Hematopoietic multipotent progenitor cell treated with erythropoietin and hydrocortisone succinate and interleukin-3 and kit ligand, for 4 days (in vitro differentiated cells): ENCODE measurements at regions not wholly inside any gene's neighbourhood (a gene's known extent, or its start where the extent isn't known, plus 50 kb on each side); places are given as distances from the start of the nearest gene placed in this dataset.

ENCODE experiments used
- DNase-seq: peaks from one replicate; pipeline ENCODE4 v3.0.0-alpha.2; 2015

GRCh38 chr4:80145739-80146138 is 51.6 kb upstream of the PRDM8 start:
- DNase-seq, result no peak

GRCh38 chr4:80144676-80145470 is 52.4 kb upstream of the PRDM8 start:
- DNase-seq, result no peak

DNA sequence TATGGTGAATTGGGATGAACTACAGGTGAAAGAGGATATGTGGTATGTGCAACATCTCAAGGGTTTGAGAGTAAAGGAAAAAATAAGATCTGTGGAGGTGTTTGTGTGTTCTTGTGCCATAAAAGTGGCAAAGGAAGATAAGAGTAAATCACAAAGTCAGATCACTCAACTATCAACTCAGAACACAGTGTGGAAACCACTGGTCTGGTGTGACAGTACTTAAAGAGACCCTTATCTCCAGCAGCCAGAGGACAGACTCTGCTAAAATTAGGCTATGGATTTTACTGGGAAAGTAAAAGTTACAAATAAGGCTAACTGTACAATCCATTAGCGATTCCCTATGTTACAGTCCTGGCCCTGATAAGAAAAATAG is 54.0 kb upstream of the PRDM8 start:
- DNase-seq, result peak; percentile 91

GRCh38 chr4:80142394-80143306 is 54.7 kb upstream of the PRDM8 start:
- DNase-seq, result peak; percentile 51

DNA sequence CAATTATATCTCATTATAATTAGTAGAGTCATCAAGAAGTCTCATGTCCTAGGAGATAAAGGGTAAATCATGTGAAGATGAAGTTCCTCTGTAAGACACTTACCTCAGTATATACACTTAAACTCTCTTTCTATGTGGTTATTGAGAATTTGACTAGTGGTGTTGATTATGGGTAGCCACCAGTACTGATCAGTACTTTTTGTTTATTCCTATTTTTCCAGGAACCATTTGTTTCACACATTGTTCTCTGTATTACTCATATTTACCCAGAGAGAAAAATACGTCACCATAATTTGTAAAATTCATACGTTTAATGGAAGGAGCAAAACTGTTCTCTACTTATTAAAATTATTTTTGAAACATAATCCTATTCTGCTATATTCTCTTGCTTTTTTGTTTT is 55.8 kb upstream of the PRDM8 start:
- no peak for DNase-seq

GRCh38 chr4:80140194-80140593 is 57.1 kb upstream of the PRDM8 start:
- DNase-seq, result no peak

DNA sequence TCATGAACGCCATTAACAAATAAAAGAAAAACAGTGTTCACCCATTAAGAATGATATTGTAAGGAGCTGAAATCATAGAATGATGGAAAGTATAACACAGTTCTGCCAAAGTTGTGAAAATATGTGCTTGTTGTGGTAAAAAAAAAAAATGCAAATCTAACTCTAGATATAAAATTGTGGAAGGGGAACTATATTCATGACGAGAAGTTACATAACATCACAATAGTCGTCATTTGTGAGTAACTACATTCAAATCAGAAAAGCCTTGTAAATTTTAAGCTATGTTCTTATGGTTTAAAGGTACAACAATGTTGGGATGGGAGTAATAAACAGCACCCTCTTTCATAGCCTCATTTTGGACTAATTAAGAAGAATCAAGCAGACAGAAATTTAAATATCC is 57.6 kb upstream of the PRDM8 start:
- peak; percentile 47 for DNase-seq

- peak; percentile 75 for DNase-seq
These were observed 58.5 kb upstream of the PRDM8 start for GRCh38 chr4:80138551-80139538.

- no peak for DNase-seq
These were observed 59.7 kb upstream of the PRDM8 start for GRCh38 chr4:80137631-80138030.

DNA sequence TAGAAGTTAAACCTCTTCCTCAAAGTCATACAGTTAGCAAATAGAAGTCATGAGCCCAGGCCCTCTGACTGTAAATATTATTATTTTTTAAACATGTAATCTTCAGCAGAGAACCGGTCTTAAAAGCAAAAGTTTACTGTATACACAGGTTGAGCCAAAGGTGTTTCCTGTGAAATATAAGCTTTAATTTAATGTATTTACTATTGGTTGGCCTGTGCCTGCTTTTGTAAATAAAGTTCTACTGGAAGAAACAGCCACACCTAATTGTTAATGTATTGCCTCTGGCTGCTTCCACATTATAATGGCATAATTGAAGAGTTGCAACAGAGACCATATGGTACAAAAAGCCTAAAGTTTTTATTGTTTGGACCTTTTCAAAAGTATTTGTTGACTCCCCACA is 61.0 kb upstream of the PRDM8 start:
- DNase-seq, result no peak

- no peak for DNase-seq
These were observed 61.6 kb upstream of the PRDM8 start for GRCh38 chr4:80135702-80136058.

DNA sequence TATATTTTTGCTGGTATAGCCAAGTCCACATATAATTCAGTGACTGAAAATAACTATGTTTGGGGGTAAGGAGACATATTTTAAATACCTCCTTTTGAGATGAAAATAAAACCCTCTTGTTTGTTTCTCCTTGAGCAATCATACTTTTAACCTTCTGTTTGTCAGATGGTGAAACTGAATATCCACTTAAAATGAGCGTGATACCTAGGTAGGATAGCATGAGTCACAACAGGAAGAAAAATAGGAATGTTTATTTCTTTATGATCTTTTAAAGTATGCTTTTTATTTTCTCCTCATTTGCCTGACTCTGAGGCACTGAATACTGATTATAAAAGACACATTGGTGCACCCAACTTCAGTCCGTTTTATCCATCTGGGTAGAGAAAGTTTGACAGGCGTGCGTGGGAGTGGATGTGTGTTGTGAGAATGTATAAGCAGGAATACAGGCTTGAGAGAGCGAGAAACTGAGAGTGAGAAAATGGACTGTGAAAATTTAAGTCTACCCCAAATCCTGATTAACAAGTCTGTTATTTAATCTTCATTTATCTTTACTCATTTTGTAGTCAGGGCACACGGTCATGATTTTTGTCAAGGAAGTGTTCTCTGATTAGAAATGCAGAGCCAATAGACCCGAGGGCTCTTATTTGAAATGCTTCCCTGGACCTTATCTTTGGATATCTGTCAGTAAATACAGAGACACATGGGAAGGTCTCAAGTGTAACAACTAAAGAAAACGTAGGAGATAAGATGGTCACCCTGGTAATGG is 62.1 kb upstream of the ANTXR2 start:
- DNase-seq, result no peak

DNA sequence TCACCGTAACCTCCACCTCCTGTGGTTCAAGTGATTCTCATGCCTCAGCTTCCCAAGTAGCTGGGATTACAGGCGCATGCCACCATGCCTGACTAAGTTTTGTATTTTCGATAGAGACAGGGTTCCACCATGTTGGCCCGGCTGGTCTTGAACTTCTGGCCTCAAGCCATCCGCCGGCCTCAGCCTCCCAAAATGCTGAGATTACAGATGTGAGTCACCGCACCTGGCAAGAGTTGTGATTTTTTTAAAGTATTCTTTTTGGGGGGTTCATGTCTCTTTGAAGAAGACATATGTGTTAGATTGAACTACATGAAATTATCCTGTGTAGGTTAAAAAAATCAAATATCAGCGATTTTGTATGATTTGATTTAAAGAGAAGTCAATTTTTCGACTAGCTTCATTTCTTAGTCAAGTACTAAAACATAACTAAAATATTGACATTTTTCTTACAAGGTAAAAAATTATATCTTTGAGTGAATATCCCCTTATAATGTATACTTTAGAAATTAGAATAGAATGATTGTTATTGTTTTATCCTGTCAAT is 60.3 kb upstream of the ANTXR2 start:
- no peak for DNase-seq

GRCh38 chr4:80129785-80130184 is 56.8 kb upstream of the ANTXR2 start:
- DNase-seq, result no peak

GRCh38 chr4:80128941-80129340 is 55.9 kb upstream of the ANTXR2 start:
- no peak for DNase-seq

DNA sequence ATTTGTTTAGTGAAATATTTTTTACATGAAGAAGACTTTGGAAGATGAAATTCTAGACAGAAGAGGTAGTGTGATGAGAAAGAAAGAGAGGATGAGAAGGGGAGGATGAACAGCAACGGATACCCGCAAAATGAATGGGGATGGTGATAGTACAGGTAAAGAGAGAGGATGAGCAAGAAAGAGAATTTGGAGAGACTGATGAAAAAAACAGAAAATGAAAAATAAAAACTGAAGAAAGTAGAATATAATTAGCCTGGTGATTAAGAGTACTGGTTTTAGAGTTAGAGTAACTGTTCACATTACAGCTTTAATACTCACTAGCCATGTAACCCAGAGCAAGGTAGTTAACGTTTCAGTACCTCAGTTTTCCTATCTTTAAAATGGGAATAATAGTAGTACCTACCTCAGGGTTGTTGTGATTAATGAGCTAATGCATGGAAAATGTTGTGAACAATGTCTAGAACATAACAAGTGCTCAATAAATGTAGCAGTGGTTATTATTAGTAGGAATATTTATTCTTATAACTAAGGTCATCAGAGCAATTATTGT is 54.9 kb upstream of the ANTXR2 start:
- DNase-seq, result no peak

DNA sequence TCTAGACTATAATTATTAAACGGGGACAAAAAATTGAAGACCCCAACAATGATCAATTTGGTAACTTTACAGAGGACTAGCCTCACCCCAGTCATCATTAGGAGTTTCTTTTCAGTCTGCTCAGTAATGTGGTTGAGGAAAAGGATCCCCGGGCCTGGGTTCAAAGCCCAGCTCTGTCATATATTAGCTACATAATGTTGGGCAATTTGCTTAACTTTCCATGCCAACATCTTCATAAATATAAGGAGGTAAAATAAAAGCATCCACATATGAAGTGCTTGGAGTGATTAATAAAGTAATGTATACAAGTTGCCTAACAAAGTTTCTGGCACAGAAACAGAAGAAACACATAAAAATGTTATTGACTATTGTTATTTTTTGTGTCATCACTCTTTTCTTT is 53.4 kb upstream of the ANTXR2 start:
- no peak for DNase-seq

GRCh38 chr4:80125252-80126177 is 52.5 kb upstream of the ANTXR2 start:
- peak; percentile 77 for DNase-seq

DNA sequence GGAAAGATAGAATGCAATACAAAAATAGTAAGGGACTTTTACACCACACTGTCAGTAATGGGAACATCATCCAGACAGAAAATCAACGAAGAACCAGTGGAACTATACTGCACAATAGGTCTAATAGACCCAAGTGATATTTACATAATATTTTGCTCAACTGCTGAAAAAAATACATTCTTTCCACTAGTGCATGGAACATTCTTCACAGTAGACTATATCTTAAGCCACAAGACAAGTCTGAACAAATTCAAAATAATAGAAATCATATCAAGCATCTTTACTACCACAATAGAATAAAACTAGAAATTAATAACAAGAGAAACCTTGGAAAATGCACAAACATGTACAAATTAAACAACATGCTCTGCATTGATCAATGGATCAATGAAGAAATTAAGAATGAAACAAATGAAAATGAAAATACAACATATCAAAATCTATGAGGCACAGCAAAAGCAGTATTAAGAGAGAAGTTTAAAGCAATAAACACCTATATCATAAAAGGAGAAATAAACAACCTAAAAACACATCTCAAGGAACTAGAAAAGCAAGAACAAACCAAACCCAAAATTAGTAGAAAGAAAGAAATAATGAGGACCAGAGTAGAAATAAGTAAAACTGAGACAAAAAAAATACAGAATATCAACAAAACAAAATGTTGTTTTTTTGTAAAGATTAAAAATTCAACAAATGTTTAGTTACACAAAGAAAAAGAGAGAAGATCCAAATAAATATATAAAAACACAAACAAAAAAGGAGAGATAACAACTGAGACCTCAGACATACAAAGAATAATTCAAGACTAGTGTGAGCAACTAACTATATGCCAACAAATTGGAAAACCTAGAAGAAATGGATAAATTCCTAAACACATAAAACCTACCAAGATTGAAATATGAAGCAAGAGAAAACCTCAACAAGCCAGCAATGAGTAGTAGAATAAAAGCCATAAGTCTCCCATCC is 51.5 kb upstream of the ANTXR2 start:
- no peak for DNase-seq
